Heart left ventricle (tissue), 16 donors: ENCODE measurements at regions not wholly inside any gene's neighbourhood (a gene's known extent, or its start where the extent isn't known, plus 50 kb on each side); places are given as distances from the start of the nearest gene placed in this dataset.

ENCODE experiments used
- ATAC-seq, 4 donors: fragments of 200-7000 bp; cut with Tn5 transposase; one replicate each; pipeline ENCODE4 v1.9.1; 2020 to 2022; ENCODE audit warnings: moderate library complexity in 4 of 4, mild to moderate bottlenecking in 3 of 4, moderate number of reproducible peaks in 1 of 4
- DNase-seq, 5 donors: peaks; one replicate each; pipeline ENCODE4 v3.0.0-alpha.2; 2020
- H3K27ac ChIP-seq, 12 donors: fragments of 200-600 bp; sonication (generic) in 4 of 12; one replicate each; pipeline versions ENCODE4 v1.5.0 to v1.8.0; 2016 to 2022; ENCODE audit warnings: mild to moderate bottlenecking in 2 of 12
- H3K27me3 ChIP-seq, 9 donors: fragments of 200-600 bp; sonication (generic) in 2 of 9; one replicate each; pipeline versions ENCODE4 v1.5.1 to v1.8.0; 2016 to 2022; ENCODE audit warnings: mild to moderate bottlenecking in 3 of 9
- H3K36me3 ChIP-seq, 9 donors: fragments of 200-600 bp; sonication (generic) in 2 of 9; one replicate each; pipeline versions ENCODE4 v1.5.0 to v1.8.0; 2018 to 2022; ENCODE audit warnings: mild to moderate bottlenecking in 2 of 9
- H3K4me1 ChIP-seq, 12 donors: fragments of 200-600 bp; sonication (generic) in 4 of 12; one replicate each; pipeline versions ENCODE4 v1.5.0 to v1.8.0; 2016 to 2022; ENCODE audit warnings: mild to moderate bottlenecking in 3 of 12
- H3K4me3 ChIP-seq, 12 donors: fragments of 200-600 bp; sonication (generic) in 4 of 12; one replicate each; pipeline versions ENCODE4 v1.5.0 to v1.8.0; 2017 to 2022; ENCODE audit warnings: mild to moderate bottlenecking in 9 of 12, moderate library complexity in 4 of 12
- H3K9me3 ChIP-seq, 12 donors: fragments of 200-600 bp; sonication (generic) in 4 of 12; one replicate each; pipeline versions ENCODE4 v1.5.0 to v1.8.0; 2016 to 2022; ENCODE audit warnings: mild to moderate bottlenecking in 1 of 12
- CTCF ChIP-seq, 12 donors: fragments of 200-600 bp; sonication (generic) in 4 of 12; IDR thresholded peaks; one replicate each; pipeline versions ENCODE4 v1.5.0 to v1.8.0; 2018 to 2022; ENCODE audit warnings: antibody characterized with exemption in 12 of 12, mild to moderate bottlenecking in 5 of 12
- POLR2A ChIP-seq, 2 donors: fragments of 450-650 bp; IDR thresholded peaks; one replicate each; pipeline ENCODE4 v1.6.1; 2017; ENCODE audit warnings: antibody characterized with exemption in 2 of 2, mild to moderate bottlenecking in 2 of 2, moderate library complexity in 2 of 2
- WGBS, 4 donors: extraction: QIAGEN DNeasy Blood & Tissue Kit in 2 of 4; methylation state at CpG; one replicate each; pipeline versions ENCODE4 v1.1.5 to v1.1.7; 2013 to 2018; 5-methylcytosine and 5-hydroxymethylcytosine counted together
- intact Hi-C, 10 donors: fragments of 100-400 bp; cut with DNase I; formaldehyde crosslinking; loops; one replicate each; pipeline versions ENCODE4 v1.11.1 to v1.14.2; 2022
- donor health status: ischemic (EF 13 %, LVEDD 7.1; RV severe dilation, severe dysfunction).
- donor health status: healthy with polysubstance abuse.
- donor health status: DM: no; HTN: yes; CAD: no.
- donor health status: DM: no; HTN: no; CAD: no.
- donor health status: ischemic (EF 25% LVEDD 6.9; RV normal size, moderate dysfunction).
- donor health status: ischemic (EF 25% LVEDD 5.7; RV mildly dilated, moderate dysfunction).
- donor health status: healthy.
- donor health status: DM: yes; HTN: yes; CAD: no.
- donor health status: ischemic (EF 35%, LVEDD 5.7; RV mildly dilated, moderate dysfunction).
- donor health status: nonischemic (EF 11% LVEDD 7.7; RV severe dilation, severe dysfunction).
- donor health status: DM: yes; HTN: yes; CAD: no.
- donor health status: PGD.
- donor health status: ischemic (EF 29% LVEDD 5.4; RV normal size, mild dysfunction).
- donor health status: nonischemic (EF 23%, LVEDD 6.1; RV moderate dilation, normal function).

- no peak for DNase-seq
- H3K27ac ChIP-seq = no peak overlapping the region
- 84 to 88% (median 87%) methylated on average over 4 of the region's 4 CpGs for WGBS, 4 donors
- ATAC-seq = no peak
- peaks cover 0 to 8% (median 0%) of the 10 kb centered on the region in 12 donors for H3K9me3 ChIP-seq
- TF ChIP-seq CTCF (IDR thresholded peaks at IDR 0.05) (no peak), POLR2A (IDR thresholded peaks at IDR 0.05) (no peak)
- H3K36me3 ChIP-seq = no peaks in the 10 kb centered on the region
- no peak overlapping the region for H3K4me3 ChIP-seq
- H3K4me1 ChIP-seq = peaks cover 0 to 11% (median 0%) of the 10 kb centered on the region in 12 donors
- intact Hi-C loops = no loop called here
- peaks cover 0 to 4% (median 0%) of the 10 kb centered on the region in 9 donors for H3K27me3 ChIP-seq
Observed at GRCh38 chr14:71289536-71289935, 382.3 kb downstream of the PCNX1 start.

GRCh38 chr14:71290301-71290700 is 383.0 kb downstream of the PCNX1 start:
- DNase-seq = no peak
- 86 to 89% (median 87%) methylated on average over 6 of the region's 6 CpGs for WGBS, 4 donors
- no peak overlapping the region for H3K27ac ChIP-seq

GRCh38 chr14:71290960-71291466 is 383.8 kb downstream of the PCNX1 start:
- Histone ChIP-seq H3K4me1 (peaks cover 0 to 11% (median 0%) of the 10 kb centered on the region in 12 donors), H3K27ac (no peak overlapping the region), H3K36me3 (no peaks in the 10 kb centered on the region), H3K27me3 (peaks cover 0 to 4% (median 0%) of the 10 kb centered on the region in 9 donors), H3K9me3 (no peaks in the 10 kb centered on the region), H3K4me3 (no peak overlapping the region)
- intact Hi-C loops = no loop called here
- no peak for TF ChIP-seq CTCF (IDR thresholded peaks at IDR 0.05)
- TF ChIP-seq POLR2A (IDR thresholded peaks at IDR 0.05) = no peak
- peak in 2 of 4 donors; percentile 24 to 55 for ATAC-seq
- WGBS, 4 donors = 40 to 61% (median 48%) methylated on average over 4 of the region's 4 CpGs
- DNase-seq = no peak

More at GRCh38 chr14:71290301-71290700, 383.0 kb downstream of the PCNX1 start:
- Histone ChIP-seq H3K4me3 (no peak overlapping the region), H3K36me3 (no peaks in the 10 kb centered on the region), H3K4me1 (peaks cover 0 to 11% (median 0%) of the 10 kb centered on the region in 12 donors), H3K9me3 (peaks cover 0 to 4% (median 0%) of the 10 kb centered on the region in 12 donors), H3K27me3 (peaks cover 0 to 4% (median 0%) of the 10 kb centered on the region in 9 donors)
- TF ChIP-seq CTCF (IDR thresholded peaks at IDR 0.05) = no peak
- no peak for TF ChIP-seq POLR2A (IDR thresholded peaks at IDR 0.05)
- intact Hi-C loops = no loop called here
- no peak for ATAC-seq

- DNase-seq (no peak), ATAC-seq (no peak)
- Histone ChIP-seq H3K36me3 (no peaks in the 10 kb centered on the region), H3K4me1 (peaks cover 0 to 3% (median 0%) of the 10 kb centered on the region in 12 donors), H3K27ac (no peak overlapping the region), H3K27me3 (no peaks in the 10 kb centered on the region), H3K9me3 (no peaks in the 10 kb centered on the region), H3K4me3 (no peak overlapping the region)
- intact Hi-C loops = no loop called here
- TF ChIP-seq CTCF (IDR thresholded peaks at IDR 0.05) (no peak), POLR2A (IDR thresholded peaks at IDR 0.05) (no peak)
Observed at GRCh38 chr14:71296184-71296583, 388.9 kb downstream of the PCNX1 start.
